HEK293T (cell line): ENCODE measurements at regions not wholly inside any gene's neighbourhood (a gene's known extent, or its start where the extent isn't known, plus 50 kb on each side); places are given as distances from the start of the nearest gene placed in this dataset.

Experiments used
- ARNT ChIP-seq: fragments of 450-650 bp; IDR thresholded peaks from 2 replicates; pipeline ENCODE4 v1.6.1; 2017; ENCODE audit warnings: mild to moderate bottlenecking
- BHLHE40 ChIP-seq: fragments of 450-650 bp; IDR thresholded peaks from 2 replicates; pipeline ENCODE4 v1.6.1; 2016; ENCODE audit warnings: mild to moderate bottlenecking, moderate library complexity, borderline replicate concordance
- CTBP1 ChIP-seq: fragments of 450-650 bp; IDR thresholded peaks from 2 replicates; pipeline ENCODE4 v1.6.1; 2016; ENCODE audit warnings: borderline replicate concordance
- FOXA1 ChIP-seq: fragments of 450-650 bp; IDR thresholded peaks from 2 replicates; pipeline ENCODE4 v1.6.1; 2016; ENCODE audit warnings: mild to moderate bottlenecking
- FOXM1 ChIP-seq: fragments of 450-650 bp; IDR thresholded peaks from 2 replicates; pipeline ENCODE4 v1.6.1; 2017; ENCODE audit warnings: mild to moderate bottlenecking, borderline replicate concordance
- HDGF ChIP-seq: fragments of 450-650 bp; IDR thresholded peaks from 2 replicates; pipeline ENCODE4 v1.6.1; 2017; ENCODE audit warnings: antibody characterized with exemption, borderline replicate concordance
- L3MBTL2 ChIP-seq: fragments of 450-650 bp; conservative IDR thresholded peaks from 2 replicates; pipeline ENCODE4 v1.6.1; 2016; ENCODE audit warnings: mild to moderate bottlenecking
- LEF1 ChIP-seq: fragments of 450-650 bp; IDR thresholded peaks from 2 replicates; pipeline ENCODE4 v1.6.1; 2017; ENCODE audit warnings: mild to moderate bottlenecking, borderline replicate concordance
- NFRKB ChIP-seq: fragments of 450-650 bp; IDR thresholded peaks from 2 replicates; pipeline ENCODE4 v1.6.1; 2016; ENCODE audit warnings: mild to moderate bottlenecking, moderate library complexity
- PKNOX1 ChIP-seq: fragments of 450-650 bp; IDR thresholded peaks from 2 replicates; pipeline ENCODE4 v1.6.1; 2016
- SP1 ChIP-seq: fragments of 450-650 bp; IDR thresholded peaks from 2 replicates; pipeline ENCODE4 v1.6.1; 2017

DNA sequence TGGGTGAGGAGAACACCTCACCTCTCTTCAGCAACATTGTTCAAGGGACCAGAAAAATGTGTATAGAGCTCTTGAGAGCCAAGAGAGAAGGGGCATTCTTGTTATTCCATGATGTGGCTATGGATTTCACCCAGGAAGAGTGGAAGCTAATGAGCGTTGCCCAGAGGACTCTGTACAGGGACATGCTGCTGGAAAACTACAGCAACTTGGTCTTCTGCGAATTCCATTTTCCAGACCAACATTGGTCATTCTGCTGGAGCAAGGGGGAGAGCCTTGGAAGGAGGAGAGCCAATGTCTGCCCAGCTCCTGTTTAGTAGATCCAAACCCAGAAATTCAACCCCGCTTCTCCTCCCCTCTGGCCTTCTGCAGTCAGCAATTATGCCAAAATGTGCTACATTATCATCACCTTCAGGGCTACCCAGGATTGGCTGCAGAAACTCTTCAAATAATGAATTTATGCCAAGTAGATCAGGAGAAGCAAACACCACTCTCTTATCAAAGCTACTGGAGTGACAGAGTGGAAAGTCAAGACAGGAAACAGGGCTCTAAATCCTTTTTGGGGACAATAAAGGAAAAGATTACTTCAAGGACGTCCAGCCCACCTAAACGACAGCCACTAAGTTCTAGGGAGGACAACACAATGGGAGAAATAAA lies 707.5 kb upstream of the LUZP2 start:
- no peak for TF ChIP-seq HDGF
- TF ChIP-seq CTBP1, result no peak
- no peak for TF ChIP-seq NFRKB
- no peak for TF ChIP-seq L3MBTL2
- no peak for TF ChIP-seq FOXA1
- TF ChIP-seq FOXM1, result no peak
- TF ChIP-seq SP1, result no peak
- no peak for TF ChIP-seq ARNT
- no peak for TF ChIP-seq BHLHE40
- no peak for TF ChIP-seq PKNOX1
- no peak for TF ChIP-seq LEF1
